Astrocyte (in vitro differentiated cells and primary cell): ENCODE measurements at regions not wholly inside any gene's neighbourhood (a gene's known extent, or its start where the extent isn't known, plus 50 kb on each side); places are given as distances from the start of the nearest gene placed in this dataset.
"Not testable (repeated sequence)": the region's sequence is repeated elsewhere in the genome, so short reads cannot be mapped to it uniquely, and the experiment has no call there.

Experiments used
- DNase-seq: peaks from one replicate; pipeline ENCODE4 v3.0.0-alpha.2; 2010; ENCODE audit warnings: low read depth
- FAIRE-seq: peaks from 2 replicates; lab custom pipeline; 2011; peaks lifted over from hg19 to GRCh38; lab: Jason Lieb, UNC
- H2AFZ ChIP-seq: 2 replicates; pipeline ENCODE4 v1.6.0; 2012; ENCODE audit warnings: low read depth, low read length, inconsistent platforms
- H3K27ac ChIP-seq: 2 replicates; pipeline ENCODE4 v1.5.1; 2011; ENCODE audit warnings: low read depth, low read length, inconsistent platforms
- H3K27me3 ChIP-seq: 2 replicates; pipeline ENCODE4 v1.6.0; 2011; ENCODE audit warnings: low read length, inconsistent platforms; ENCODE audit not compliant: insufficient read depth
- H3K36me3 ChIP-seq: 2 replicates; pipeline ENCODE4 v1.5.1; 2011; ENCODE audit warnings: low read length, inconsistent platforms; ENCODE audit not compliant: insufficient read depth
- H3K4me1 ChIP-seq: 2 replicates; pipeline ENCODE4 v1.5.1; 2011; ENCODE audit warnings: low read length, inconsistent platforms; ENCODE audit not compliant: insufficient read depth
- H3K4me2 ChIP-seq: 2 replicates; pipeline ENCODE4 v1.6.0; 2012; ENCODE audit warnings: low read length, inconsistent platforms
- H3K4me3 ChIP-seq: 2 replicates; pipeline ENCODE4 v1.5.1; 2011; ENCODE audit warnings: low read depth, mild to moderate bottlenecking, low read length, inconsistent platforms; ENCODE audit not compliant: insufficient read depth
- H3K79me2 ChIP-seq: 2 replicates; pipeline ENCODE4 v1.6.0; 2012; ENCODE audit warnings: mild to moderate bottlenecking, low read length, inconsistent platforms; ENCODE audit not compliant: insufficient read depth
- H3K9ac ChIP-seq: 2 replicates; pipeline ENCODE4 v1.6.0; 2012; ENCODE audit warnings: mild to moderate bottlenecking, low read length, inconsistent platforms
- H3K9me3 ChIP-seq: 2 replicates; pipeline ENCODE4 v1.5.1; 2012; ENCODE audit warnings: low read depth, mild to moderate bottlenecking, low read length, inconsistent platforms; ENCODE audit not compliant: insufficient read depth
- H4K20me1 ChIP-seq: 2 replicates; pipeline ENCODE4 v1.6.0; 2012; ENCODE audit warnings: low read length, inconsistent platforms; ENCODE audit not compliant: insufficient read depth
- H3K27ac Mint-ChIP-seq: one replicate; pipeline ENCODE4 v1.8.0; 2021; ENCODE audit warnings: mild to moderate bottlenecking, mixed read lengths; ENCODE audit not compliant: unreplicated experiment
- H3K27me3 Mint-ChIP-seq: one replicate; pipeline ENCODE4 v1.8.0; 2021; ENCODE audit warnings: low read depth, mixed read lengths; ENCODE audit not compliant: unreplicated experiment
- H3K36me3 Mint-ChIP-seq: one replicate; pipeline ENCODE4 v1.8.0; 2021; ENCODE audit warnings: low read depth, mixed read lengths; ENCODE audit not compliant: unreplicated experiment
- H3K4me1 Mint-ChIP-seq: one replicate; pipeline ENCODE4 v1.8.0; 2021; ENCODE audit warnings: low read depth, mixed read lengths; ENCODE audit not compliant: unreplicated experiment
- H3K4me3 Mint-ChIP-seq: one replicate; pipeline ENCODE4 v1.8.0; 2021; ENCODE audit warnings: mild to moderate bottlenecking, moderate library complexity, mixed read lengths; ENCODE audit not compliant: unreplicated experiment
- H3K9me3 Mint-ChIP-seq: one replicate; pipeline ENCODE4 v1.8.0; 2021; ENCODE audit warnings: mild to moderate bottlenecking, mixed read lengths; ENCODE audit not compliant: unreplicated experiment

GRCh38 chr17:20375745-20376144 is 91.6 kb downstream of the LGALS9B start:
- not testable (repeated sequence) for H3K9me3 Mint-ChIP-seq, H3K27me3 ChIP-seq, H3K36me3 ChIP-seq, H3K9me3 ChIP-seq, H3K27me3 Mint-ChIP-seq, H3K4me2 ChIP-seq, H3K36me3 Mint-ChIP-seq, H3K27ac Mint-ChIP-seq, H3K4me1 Mint-ChIP-seq, H3K4me3 ChIP-seq, DNase-seq, H3K4me3 Mint-ChIP-seq, H2AFZ ChIP-seq, H3K27ac ChIP-seq, H3K79me2 ChIP-seq, FAIRE-seq, H4K20me1 ChIP-seq, H3K4me1 ChIP-seq, H3K9ac ChIP-seq
